ENCODE measurements at regions not wholly inside any gene's neighbourhood (a gene's known extent, or its start where the extent isn't known, plus 50 kb on each side); places are given as distances from the start of the nearest gene placed in this dataset.

DNA sequence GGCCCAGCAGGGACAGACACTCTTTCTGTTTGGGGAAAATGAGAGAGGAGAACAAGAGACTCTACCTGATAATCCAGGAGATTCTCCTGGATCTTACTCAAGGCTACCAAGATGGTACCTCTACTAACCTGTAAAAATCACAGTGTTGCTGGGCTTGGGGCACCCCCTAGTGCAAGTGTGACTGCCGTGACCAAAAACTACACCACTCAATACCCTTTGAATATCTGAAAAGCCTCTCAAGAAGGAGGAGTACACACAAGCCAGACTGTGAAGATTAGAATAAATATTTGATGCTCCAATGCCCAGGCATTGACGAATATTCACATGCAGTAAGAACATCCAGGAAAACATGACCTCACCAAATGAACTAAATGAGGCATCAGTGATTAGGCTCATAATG is 965.4 kb downstream of the LRFN5 start:
- TF ChIP-seq, protein P1, sequence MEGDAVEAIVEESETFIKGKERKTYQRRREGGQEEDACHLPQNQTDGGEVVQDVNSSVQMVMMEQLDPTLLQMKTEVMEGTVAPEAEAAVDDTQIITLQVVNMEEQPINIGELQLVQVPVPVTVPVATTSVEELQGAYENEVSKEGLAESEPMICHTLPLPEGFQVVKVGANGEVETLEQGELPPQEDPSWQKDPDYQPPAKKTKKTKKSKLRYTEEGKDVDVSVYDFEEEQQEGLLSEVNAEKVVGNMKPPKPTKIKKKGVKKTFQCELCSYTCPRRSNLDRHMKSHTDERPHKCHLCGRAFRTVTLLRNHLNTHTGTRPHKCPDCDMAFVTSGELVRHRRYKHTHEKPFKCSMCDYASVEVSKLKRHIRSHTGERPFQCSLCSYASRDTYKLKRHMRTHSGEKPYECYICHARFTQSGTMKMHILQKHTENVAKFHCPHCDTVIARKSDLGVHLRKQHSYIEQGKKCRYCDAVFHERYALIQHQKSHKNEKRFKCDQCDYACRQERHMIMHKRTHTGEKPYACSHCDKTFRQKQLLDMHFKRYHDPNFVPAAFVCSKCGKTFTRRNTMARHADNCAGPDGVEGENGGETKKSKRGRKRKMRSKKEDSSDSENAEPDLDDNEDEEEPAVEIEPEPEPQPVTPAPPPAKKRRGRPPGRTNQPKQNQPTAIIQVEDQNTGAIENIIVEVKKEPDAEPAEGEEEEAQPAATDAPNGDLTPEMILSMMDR (conservative IDR thresholded peaks at IDR 0.05; ENCODE audit: low read depth, low read length) = no peak
- no peak for TF ChIP-seq BHLHE40 (IDR thresholded peaks at IDR 0.05; ENCODE audit: low read depth, low read length)
- TF ChIP-seq FOS (IDR thresholded peaks at IDR 0.05; ENCODE audit: low read depth, low read length) = no peak
- TF ChIP-seq MXI1 (IDR thresholded peaks at IDR 0.05; ENCODE audit: borderline replicate concordance, low read depth, low read length) = no peak
- no peak for TF ChIP-seq POLR2A (IDR thresholded peaks at IDR 0.05; ENCODE audit: low read depth, low read length)
- no peak for TF ChIP-seq MAFK (IDR thresholded peaks at IDR 0.05; ENCODE audit: low read depth, low read length)
- TF ChIP-seq, protein P2, sequence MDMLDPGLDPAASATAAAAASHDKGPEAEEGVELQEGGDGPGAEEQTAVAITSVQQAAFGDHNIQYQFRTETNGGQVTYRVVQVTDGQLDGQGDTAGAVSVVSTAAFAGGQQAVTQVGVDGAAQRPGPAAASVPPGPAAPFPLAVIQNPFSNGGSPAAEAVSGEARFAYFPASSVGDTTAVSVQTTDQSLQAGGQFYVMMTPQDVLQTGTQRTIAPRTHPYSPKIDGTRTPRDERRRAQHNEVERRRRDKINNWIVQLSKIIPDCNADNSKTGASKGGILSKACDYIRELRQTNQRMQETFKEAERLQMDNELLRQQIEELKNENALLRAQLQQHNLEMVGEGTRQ (IDR thresholded peaks at IDR 0.05; ENCODE audit: low read depth, low read length) = no peak
- TF ChIP-seq RAD21 (IDR thresholded peaks at IDR 0.05; ENCODE audit: low read length) = no peak
- TF ChIP-seq RFX5 (IDR thresholded peaks at IDR 0.05; ENCODE audit: low read depth, low read length) = no peak
- TF ChIP-seq SMC3 (IDR thresholded peaks at IDR 0.05; ENCODE audit: low read depth, low read length) = no peak
- TF ChIP-seq, protein P3, sequence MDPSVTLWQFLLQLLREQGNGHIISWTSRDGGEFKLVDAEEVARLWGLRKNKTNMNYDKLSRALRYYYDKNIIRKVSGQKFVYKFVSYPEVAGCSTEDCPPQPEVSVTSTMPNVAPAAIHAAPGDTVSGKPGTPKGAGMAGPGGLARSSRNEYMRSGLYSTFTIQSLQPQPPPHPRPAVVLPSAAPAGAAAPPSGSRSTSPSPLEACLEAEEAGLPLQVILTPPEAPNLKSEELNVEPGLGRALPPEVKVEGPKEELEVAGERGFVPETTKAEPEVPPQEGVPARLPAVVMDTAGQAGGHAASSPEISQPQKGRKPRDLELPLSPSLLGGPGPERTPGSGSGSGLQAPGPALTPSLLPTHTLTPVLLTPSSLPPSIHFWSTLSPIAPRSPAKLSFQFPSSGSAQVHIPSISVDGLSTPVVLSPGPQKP (IDR thresholded peaks at IDR 0.05; ENCODE audit: borderline replicate concordance, low read depth, low read length) = no peak
- no peak for TF ChIP-seq CEBPB (IDR thresholded peaks at IDR 0.05; ENCODE audit: low read depth, low read length)
